Activated naive CD8-positive, alpha-beta T cell treated with anti-CD3 and anti-CD28 coated beads, Interleukin-2, amount 50 U/mL, for 24 hours (primary cell): ENCODE measurements at regions not wholly inside any gene's neighbourhood (a gene's known extent, or its start where the extent isn't known, plus 50 kb on each side); places are given as distances from the start of the nearest gene placed in this dataset.
A peak's percentile ranks its signal among the peaks of the same experiment; 100 is the strongest.

Source experiments
- ATAC-seq: fragments of 150-1000 bp; cut with Tn5 transposase; one replicate; pipeline ENCODE4 v1.10.0; 2021
- DNase-seq: peaks from one replicate; pipeline ENCODE4 v3.0.0; 2021
- H3K27ac Mint-ChIP-seq: one replicate; pipeline ENCODE4 v1.8.0; 2021; ENCODE audit warnings: mild to moderate bottlenecking, mixed read lengths
- H3K27me3 Mint-ChIP-seq: one replicate; pipeline ENCODE4 v1.8.0; 2021; ENCODE audit warnings: mixed read lengths
- H3K36me3 Mint-ChIP-seq: one replicate; pipeline ENCODE4 v1.8.0; 2021; ENCODE audit warnings: low read depth, mixed read lengths
- H3K4me1 Mint-ChIP-seq: one replicate; pipeline ENCODE4 v1.8.0; 2021; ENCODE audit warnings: mixed read lengths
- H3K4me3 Mint-ChIP-seq: one replicate; pipeline ENCODE4 v1.8.0; 2021; ENCODE audit warnings: mild to moderate bottlenecking, moderate library complexity, mixed read lengths
- H3K9me3 Mint-ChIP-seq: one replicate; pipeline ENCODE4 v1.8.0; 2021; ENCODE audit warnings: mixed read lengths

DNA sequence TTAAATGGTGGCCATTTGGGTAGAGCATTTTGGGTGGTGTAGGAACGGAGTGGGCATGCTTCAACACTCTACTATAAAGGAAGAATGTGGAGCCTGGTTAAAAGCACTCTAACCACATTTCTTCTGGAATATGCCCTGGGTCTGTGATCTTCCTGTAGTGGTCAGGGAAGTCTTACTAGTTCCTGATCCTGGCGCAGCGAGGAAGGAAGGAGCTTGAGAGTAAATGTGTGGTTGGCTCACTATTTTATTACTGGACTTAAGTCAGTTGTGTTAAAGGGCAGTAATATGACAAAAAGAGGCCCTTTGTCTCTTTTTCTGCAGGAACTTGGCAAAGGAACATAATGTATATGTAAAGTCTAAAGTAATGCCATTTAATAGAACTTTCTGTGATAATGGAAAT lies 197.6 kb upstream of the ZPLD1 start:
- H3K27me3 Mint-ChIP-seq = no peaks in the 10 kb centered on the region

DNA sequence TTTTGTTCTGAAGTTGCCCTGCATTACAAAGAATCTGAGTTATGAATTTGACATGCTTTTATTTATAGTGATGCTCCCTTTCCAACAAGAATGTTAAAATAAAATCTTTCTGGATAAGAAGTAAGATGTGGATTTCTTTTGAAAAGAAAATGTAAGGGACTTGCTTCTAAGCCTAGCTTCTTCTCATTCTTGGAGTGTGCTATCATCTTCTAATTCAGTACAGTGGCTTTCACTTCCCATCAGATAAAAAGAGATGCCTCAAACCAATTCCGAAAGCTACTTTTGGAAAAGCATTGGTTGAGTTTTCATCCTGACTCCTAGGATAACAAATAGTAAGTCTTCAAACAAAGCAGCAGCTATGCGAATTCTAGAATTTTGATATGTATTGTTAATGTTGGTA lies 197.0 kb upstream of the ZPLD1 start:
- no peak overlapping the region for H3K27ac Mint-ChIP-seq
- no peaks in the 10 kb centered on the region for H3K4me1 Mint-ChIP-seq
- ATAC-seq = no peak

More for the DNA sequence above, 197.6 kb upstream of the ZPLD1 start:
- no peak overlapping the region for H3K4me3 Mint-ChIP-seq
- H3K27ac Mint-ChIP-seq = no peak overlapping the region
- ATAC-seq (no peak), DNase-seq (no peak)
- H3K4me1 Mint-ChIP-seq = no peaks in the 10 kb centered on the region
- H3K9me3 Mint-ChIP-seq = no peaks in the 10 kb centered on the region
- H3K36me3 Mint-ChIP-seq = no peaks in the 10 kb centered on the region

GRCh38 chr3:102238362-102238761 lies 196.5 kb upstream of the ZPLD1 start:
- H3K27me3 Mint-ChIP-seq = no peaks in the 10 kb centered on the region
- H3K9me3 Mint-ChIP-seq = no peaks in the 10 kb centered on the region
- H3K4me1 Mint-ChIP-seq = no peaks in the 10 kb centered on the region
- no peaks in the 10 kb centered on the region for H3K36me3 Mint-ChIP-seq
- no peak for ATAC-seq
- no peak for DNase-seq
- no peak overlapping the region for H3K27ac Mint-ChIP-seq
- no peak overlapping the region for H3K4me3 Mint-ChIP-seq

More for the DNA sequence above, 197.0 kb upstream of the ZPLD1 start:
- Mint-ChIP-seq H3K27me3 (no peaks in the 10 kb centered on the region), H3K36me3 (no peaks in the 10 kb centered on the region), H3K4me3 (no peak overlapping the region), H3K9me3 (no peaks in the 10 kb centered on the region)
- no peak for DNase-seq

DNA sequence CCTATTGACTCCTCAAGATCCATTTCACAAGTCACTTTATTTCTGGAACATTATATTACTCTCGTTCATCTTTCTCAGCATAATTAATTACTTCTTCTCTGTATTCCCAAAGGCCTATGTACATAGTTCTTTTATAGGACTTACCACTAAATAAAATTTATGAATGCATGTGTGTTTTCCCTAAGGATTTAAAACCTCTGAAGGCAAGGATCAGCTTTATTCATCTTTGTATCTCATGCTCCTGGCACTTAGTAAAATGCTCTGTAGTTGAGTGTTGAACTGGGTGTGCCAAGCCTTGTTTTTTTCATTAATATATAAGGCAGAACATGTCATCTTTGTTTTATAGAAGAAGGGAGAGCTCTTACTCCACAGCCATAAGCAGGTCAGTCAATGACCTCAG lies 194.1 kb upstream of the ZPLD1 start:
- Mint-ChIP-seq H3K4me1 (no peaks in the 10 kb centered on the region), H3K4me3 (no peak overlapping the region), H3K36me3 (no peaks in the 10 kb centered on the region), H3K9me3 (no peaks in the 10 kb centered on the region), H3K27ac (no peak overlapping the region), H3K27me3 (no peaks in the 10 kb centered on the region)
- DNase-seq (no peak), ATAC-seq (no peak)

GRCh38 chr3:102248981-102249705 lies 185.7 kb upstream of the ZPLD1 start:
- no peak overlapping the region for H3K27ac Mint-ChIP-seq
- H3K36me3 Mint-ChIP-seq = no peaks in the 10 kb centered on the region

DNA sequence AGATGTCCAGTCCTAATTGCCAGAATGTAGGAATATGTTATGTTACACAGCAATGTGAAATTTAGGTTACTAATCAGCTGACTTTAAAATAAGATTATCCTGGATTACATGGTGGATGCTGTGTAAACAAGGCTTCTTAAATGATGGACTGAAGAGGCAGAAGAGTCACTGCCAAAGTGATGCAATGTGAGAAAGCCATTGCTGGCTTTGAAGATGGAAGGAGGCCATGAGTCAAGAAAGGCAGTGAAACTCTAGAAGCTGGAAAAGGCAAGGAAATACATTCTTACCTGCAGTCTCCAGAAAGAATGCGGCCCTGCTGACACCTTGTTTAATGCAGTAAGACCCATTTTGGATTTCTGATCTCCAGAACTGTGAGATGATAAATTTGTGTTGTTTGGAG lies 179.1 kb upstream of the ZPLD1 start:
- DNase-seq (no peak), ATAC-seq (no peak)
- H3K9me3 Mint-ChIP-seq = no peaks in the 10 kb centered on the region
- no peaks in the 10 kb centered on the region for H3K36me3 Mint-ChIP-seq
- peaks cover 12% of the 10 kb centered on the region for H3K27me3 Mint-ChIP-seq
- H3K4me1 Mint-ChIP-seq = peaks cover 2% of the 10 kb centered on the region
- H3K4me3 Mint-ChIP-seq = no peak overlapping the region
- H3K27ac Mint-ChIP-seq = no peak overlapping the region

More at GRCh38 chr3:102248981-102249705, 185.7 kb upstream of the ZPLD1 start:
- DNase-seq (no peak), ATAC-seq (no peak)
- Mint-ChIP-seq H3K9me3 (no peaks in the 10 kb centered on the region), H3K27me3 (peaks cover 14% of the 10 kb centered on the region), H3K4me3 (no peak overlapping the region), H3K4me1 (no peaks in the 10 kb centered on the region)

DNA sequence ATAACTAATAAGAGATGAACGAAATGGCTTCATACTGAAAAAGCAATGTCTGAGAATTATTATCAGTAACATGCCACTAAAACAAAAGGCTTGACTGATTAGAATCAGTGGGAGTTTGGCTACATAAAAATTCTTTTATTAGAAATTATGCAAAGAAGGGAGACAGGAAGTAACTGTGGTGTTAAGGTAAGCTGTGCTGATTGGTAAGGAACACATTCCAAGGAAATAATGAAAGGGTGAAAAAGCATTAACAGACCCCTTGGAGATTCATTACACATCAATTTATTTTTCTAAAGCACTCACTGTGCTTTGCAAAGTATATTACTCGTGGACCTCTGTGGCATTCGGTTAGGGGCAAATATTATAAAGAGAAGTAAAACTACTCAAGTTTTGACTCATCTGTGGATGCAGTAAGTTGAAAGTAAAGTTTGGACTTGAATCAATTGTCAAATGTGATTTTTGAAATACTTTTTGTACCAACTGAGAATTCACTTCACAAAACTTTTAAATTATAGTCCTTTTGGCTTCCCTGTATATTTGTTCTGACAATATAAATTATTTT lies 176.1 kb upstream of the ZPLD1 start:
- ATAC-seq = no peak
- Mint-ChIP-seq H3K4me1 (peaks cover 2% of the 10 kb centered on the region), H3K9me3 (no peaks in the 10 kb centered on the region), H3K4me3 (no peak overlapping the region), H3K27ac (no peak overlapping the region), H3K27me3 (peaks cover 4% of the 10 kb centered on the region), H3K36me3 (no peaks in the 10 kb centered on the region)
- DNase-seq = no peak

DNA sequence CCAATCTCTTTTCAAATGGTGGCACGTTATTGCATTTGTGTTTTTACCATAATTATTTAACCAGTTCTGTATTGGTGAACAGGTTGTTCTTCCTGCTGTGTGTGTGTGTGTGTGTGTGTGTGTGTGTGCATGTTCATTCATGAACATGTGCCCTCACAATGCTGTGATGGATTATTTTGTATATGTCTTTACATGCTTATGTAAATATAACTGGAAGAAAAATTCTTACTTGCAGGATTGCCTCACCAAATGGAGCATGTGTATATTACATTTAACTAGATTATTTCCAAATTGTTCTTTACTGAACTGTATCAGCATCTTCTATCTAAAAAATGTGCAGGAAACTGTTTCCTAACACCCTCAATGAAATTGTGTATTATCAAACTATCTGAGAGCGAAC lies 175.2 kb upstream of the ZPLD1 start:
- H3K9me3 Mint-ChIP-seq = no peaks in the 10 kb centered on the region
- peaks cover 3% of the 10 kb centered on the region for H3K27me3 Mint-ChIP-seq
- H3K4me3 Mint-ChIP-seq = no peak overlapping the region
- peaks cover 2% of the 10 kb centered on the region for H3K4me1 Mint-ChIP-seq
- DNase-seq (no peak), ATAC-seq (no peak)
- no peak overlapping the region for H3K27ac Mint-ChIP-seq
- H3K36me3 Mint-ChIP-seq = no peaks in the 10 kb centered on the region

DNA sequence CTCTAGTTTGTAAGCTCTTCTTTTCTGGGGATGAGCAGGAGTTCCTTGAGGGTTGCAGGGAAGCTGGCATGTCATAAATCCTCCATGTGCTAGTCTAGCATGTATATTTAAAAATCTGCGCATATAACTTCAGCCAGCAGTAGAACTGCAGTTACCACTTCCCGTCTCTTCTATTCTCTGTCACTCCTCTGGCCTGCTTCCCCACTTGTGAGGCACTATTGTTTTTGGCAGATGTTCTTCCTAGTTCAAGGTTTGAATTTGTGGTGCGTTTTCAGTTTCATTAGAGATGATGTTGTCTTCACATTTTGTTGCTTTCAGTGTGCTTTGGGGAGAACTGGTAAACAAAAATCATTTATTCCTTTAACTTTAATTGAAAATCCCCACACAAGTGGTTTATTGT lies 169.1 kb upstream of the ZPLD1 start:
- no peak for ATAC-seq
- no peak for DNase-seq
- Mint-ChIP-seq H3K27ac (no peak overlapping the region), H3K36me3 (no peaks in the 10 kb centered on the region), H3K4me1 (no peaks in the 10 kb centered on the region), H3K4me3 (no peak overlapping the region), H3K27me3 (peaks cover 3% of the 10 kb centered on the region), H3K9me3 (no peaks in the 10 kb centered on the region)

- Mint-ChIP-seq H3K9me3 (no peaks in the 10 kb centered on the region), H3K27ac (no peak overlapping the region), H3K4me1 (no peaks in the 10 kb centered on the region), H3K36me3 (no peaks in the 10 kb centered on the region), H3K4me3 (no peak overlapping the region), H3K27me3 (peaks cover 3% of the 10 kb centered on the region)
- ATAC-seq (no peak), DNase-seq (no peak)
Measured at GRCh38 chr3:102269406-102269805, 165.4 kb upstream of the ZPLD1 start.

GRCh38 chr3:102290241-102290640 lies 144.6 kb upstream of the ZPLD1 start:
- Mint-ChIP-seq H3K4me1 (no peaks in the 10 kb centered on the region), H3K9me3 (peaks cover 4% of the 10 kb centered on the region), H3K27ac (no peak overlapping the region), H3K36me3 (no peaks in the 10 kb centered on the region), H3K4me3 (no peak overlapping the region), H3K27me3 (peaks cover 4% of the 10 kb centered on the region)
- no peak for ATAC-seq
- no peak for DNase-seq

- Mint-ChIP-seq H3K4me1 (no peaks in the 10 kb centered on the region), H3K27ac (no peak overlapping the region), H3K4me3 (no peak overlapping the region), H3K36me3 (no peaks in the 10 kb centered on the region), H3K27me3 (peaks cover 2% of the 10 kb centered on the region), H3K9me3 (no peaks in the 10 kb centered on the region)
- ATAC-seq (no peak), DNase-seq (no peak)
Measured at GRCh38 chr3:102295756-102296155, 139.1 kb upstream of the ZPLD1 start.

DNA sequence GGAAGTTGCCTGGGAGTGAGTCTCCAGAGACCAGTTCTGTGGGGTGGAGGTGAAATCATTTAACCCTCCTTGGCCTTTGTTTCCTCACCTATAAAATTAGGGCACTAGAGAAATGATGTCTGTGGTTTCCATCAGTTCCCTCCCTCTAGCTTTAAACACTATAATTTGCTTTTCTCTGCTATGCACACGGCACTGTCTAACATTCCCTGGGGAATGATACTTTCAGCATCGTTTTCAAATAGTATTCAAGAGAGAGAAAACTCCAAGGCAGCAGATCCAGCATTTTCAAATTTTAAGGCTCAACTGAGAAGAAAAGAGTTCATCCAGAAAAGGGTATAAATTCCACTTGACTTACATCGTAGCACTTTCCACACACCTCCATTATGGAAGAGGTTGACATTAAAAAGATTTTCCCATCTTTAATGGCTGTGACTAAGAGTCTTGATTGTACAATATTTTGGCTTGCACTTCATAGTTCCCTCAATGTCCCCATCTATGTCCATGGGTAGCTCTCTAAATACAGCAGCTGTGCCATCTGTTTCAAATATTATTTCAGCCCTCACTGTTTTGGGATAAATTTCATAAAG lies 137.7 kb upstream of the ZPLD1 start:
- Mint-ChIP-seq H3K27me3 (peaks cover 3% of the 10 kb centered on the region), H3K4me3 (no peak overlapping the region), H3K36me3 (no peaks in the 10 kb centered on the region), H3K27ac (no peak overlapping the region), H3K4me1 (no peaks in the 10 kb centered on the region), H3K9me3 (no peaks in the 10 kb centered on the region)
- ATAC-seq (no peak), DNase-seq (no peak)

GRCh38 chr3:102299125-102299877 lies 135.5 kb upstream of the ZPLD1 start:
- Mint-ChIP-seq H3K36me3 (no peaks in the 10 kb centered on the region), H3K27ac (no peak overlapping the region), H3K9me3 (no peaks in the 10 kb centered on the region), H3K4me3 (no peak overlapping the region), H3K4me1 (no peaks in the 10 kb centered on the region), H3K27me3 (peaks cover 6% of the 10 kb centered on the region)
- DNase-seq (no peak), ATAC-seq (peak; percentile 46)
